HL-60 (cell line): ENCODE measurements at regions not wholly inside any gene's neighbourhood (a gene's known extent, or its start where the extent isn't known, plus 50 kb on each side); places are given as distances from the start of the nearest gene placed in this dataset.

Experiments
- CTCF ChIP-seq: IDR thresholded peaks from one replicate; pipeline ENCODE4 v1.5.1; 2011; ENCODE audit warnings: low read length, control low read depth, inconsistent platforms; ENCODE audit not compliant: insufficient read depth
- POLR2AphosphoS5 ChIP-seq: IDR thresholded peaks from 2 replicates; pipeline ENCODE4 v1.6.1; 2012; ENCODE audit warnings: low read depth

GRCh38 chr12:23185346-23185745 is 560.4 kb downstream of the ETNK1 start:
- TF ChIP-seq CTCF = no peak
- TF ChIP-seq POLR2AphosphoS5 = no peak
